OCI-LY1 (cell line): ENCODE measurements at regions not wholly inside any gene's neighbourhood (a gene's known extent, or its start where the extent isn't known, plus 50 kb on each side); places are given as distances from the start of the nearest gene placed in this dataset.

Experiments
- EZH2 ChIP-seq: fragments of 200-600 bp; sonication (generic), shearing (Covaris generic); IDR thresholded peaks from 2 replicates; pipeline ENCODE4 v1.8.0; 2017; ENCODE audit warnings: borderline replicate concordance, mixed run types, mild to moderate bottlenecking, antibody characterized with exemption, low read length, moderate library complexity, mixed read lengths
- TF ChIP-seq, protein P1 (sequence below): fragments of 200-600 bp; sonication (generic), shearing (Covaris generic); IDR thresholded peaks from 2 replicates; pipeline ENCODE4 v1.5.1; 2017; ENCODE audit warnings: mild to moderate bottlenecking, antibody characterized with exemption, low read length, moderate library complexity, mixed read lengths

DNA sequence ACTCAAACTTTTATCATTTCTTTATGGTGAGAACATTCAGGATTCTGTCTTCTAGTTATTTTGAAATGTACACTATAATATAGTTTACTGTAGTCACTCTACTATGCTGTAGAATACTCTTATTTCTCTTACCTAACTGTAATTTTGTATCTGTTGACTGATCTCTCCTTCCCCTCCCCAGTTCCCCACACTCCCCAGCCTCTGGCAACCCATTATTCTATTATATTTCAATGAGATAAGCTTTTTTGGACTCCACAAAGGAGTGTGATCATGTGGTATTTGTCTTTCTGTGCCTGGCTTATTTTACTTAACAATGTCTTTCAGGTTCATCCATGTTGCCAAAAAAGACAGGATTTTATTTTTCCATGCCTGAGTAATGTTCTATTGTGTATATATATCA, 71.4 kb upstream of the DYNC1I1 start:
- TF ChIP-seq, protein P1, sequence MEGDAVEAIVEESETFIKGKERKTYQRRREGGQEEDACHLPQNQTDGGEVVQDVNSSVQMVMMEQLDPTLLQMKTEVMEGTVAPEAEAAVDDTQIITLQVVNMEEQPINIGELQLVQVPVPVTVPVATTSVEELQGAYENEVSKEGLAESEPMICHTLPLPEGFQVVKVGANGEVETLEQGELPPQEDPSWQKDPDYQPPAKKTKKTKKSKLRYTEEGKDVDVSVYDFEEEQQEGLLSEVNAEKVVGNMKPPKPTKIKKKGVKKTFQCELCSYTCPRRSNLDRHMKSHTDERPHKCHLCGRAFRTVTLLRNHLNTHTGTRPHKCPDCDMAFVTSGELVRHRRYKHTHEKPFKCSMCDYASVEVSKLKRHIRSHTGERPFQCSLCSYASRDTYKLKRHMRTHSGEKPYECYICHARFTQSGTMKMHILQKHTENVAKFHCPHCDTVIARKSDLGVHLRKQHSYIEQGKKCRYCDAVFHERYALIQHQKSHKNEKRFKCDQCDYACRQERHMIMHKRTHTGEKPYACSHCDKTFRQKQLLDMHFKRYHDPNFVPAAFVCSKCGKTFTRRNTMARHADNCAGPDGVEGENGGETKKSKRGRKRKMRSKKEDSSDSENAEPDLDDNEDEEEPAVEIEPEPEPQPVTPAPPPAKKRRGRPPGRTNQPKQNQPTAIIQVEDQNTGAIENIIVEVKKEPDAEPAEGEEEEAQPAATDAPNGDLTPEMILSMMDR = no peak
- TF ChIP-seq EZH2 = no peak
